Hepatocyte (in vitro differentiated cells): ENCODE measurements at regions not wholly inside any gene's neighbourhood (a gene's known extent, or its start where the extent isn't known, plus 50 kb on each side); places are given as distances from the start of the nearest gene placed in this dataset.
"Not testable (repeated sequence)": the region's sequence is repeated elsewhere in the genome, so short reads cannot be mapped to it uniquely, and the experiment has no call there.

Experiments used
- CTCF ChIP-seq: fragments of 200-600 bp; sonication (generic); IDR thresholded peaks from 2 replicates; pipeline ENCODE4 v1.5.1; 2016; ENCODE audit warnings: antibody characterized with exemption, mild to moderate bottlenecking; ENCODE audit not compliant: poor library complexity
- EZH2 ChIP-seq: fragments of 200-600 bp; sonication (generic); IDR thresholded peaks from 2 replicates; pipeline ENCODE4 v1.6.1; 2016; ENCODE audit warnings: antibody characterized with exemption, mild to moderate bottlenecking, borderline replicate concordance

- TF ChIP-seq EZH2, CTCF: not testable (repeated sequence)
Observed at GRCh38 chr9:66697343-66698065, 203.0 kb upstream of the ZNF658 start.
